Hippocampal formation (tissue), 2 donors: ENCODE measurements at regions not wholly inside any gene's neighbourhood (a gene's known extent, or its start where the extent isn't known, plus 50 kb on each side); places are given as distances from the start of the nearest gene placed in this dataset.

Experiments used
- DNase-seq, 2 donors: peaks; one replicate each; lab custom pipeline; 2025; lab: John Stamatoyannopoulos, UW

DNA sequence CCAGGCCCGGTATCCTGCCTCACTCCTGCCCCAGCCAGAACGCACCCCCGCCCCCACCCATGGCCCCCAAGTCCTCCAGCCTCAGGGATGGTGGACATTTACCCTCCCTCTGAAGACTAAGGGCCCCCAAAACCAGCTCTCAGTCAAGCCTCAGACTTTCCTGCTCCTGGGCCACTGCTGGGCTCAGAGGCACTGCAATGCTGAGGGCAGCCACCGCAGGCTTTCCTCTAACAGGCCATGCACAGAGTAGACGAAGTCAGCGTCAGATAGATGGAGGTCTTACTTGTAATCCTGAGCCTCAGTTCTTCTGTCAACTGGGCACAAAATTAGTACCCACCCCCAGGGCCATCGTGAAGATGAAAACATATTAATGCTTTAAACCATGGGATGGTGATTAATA lies 92.6 kb downstream of the TTC32 start:
- no peak for DNase-seq

DNA sequence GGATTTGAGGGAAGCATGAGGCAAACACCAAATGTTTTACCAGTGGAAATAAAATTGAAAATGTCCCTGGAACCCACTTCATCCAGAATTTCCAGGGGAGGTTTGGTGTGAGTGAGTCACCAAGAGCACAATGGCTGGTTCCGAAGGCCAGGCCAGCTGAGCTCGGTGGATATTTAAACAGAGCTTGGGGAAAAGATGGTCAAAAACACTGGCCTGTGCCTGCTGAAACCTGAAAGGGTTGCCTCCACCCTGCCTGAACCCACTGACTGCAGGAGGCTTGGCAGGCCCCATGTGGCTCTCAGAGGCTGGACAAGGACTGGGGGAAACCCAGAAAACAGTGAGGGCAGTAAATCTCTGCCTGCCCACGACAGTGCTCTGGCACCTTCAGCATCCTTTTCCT lies 93.9 kb downstream of the TTC32 start:
- DNase-seq: no peak

DNA sequence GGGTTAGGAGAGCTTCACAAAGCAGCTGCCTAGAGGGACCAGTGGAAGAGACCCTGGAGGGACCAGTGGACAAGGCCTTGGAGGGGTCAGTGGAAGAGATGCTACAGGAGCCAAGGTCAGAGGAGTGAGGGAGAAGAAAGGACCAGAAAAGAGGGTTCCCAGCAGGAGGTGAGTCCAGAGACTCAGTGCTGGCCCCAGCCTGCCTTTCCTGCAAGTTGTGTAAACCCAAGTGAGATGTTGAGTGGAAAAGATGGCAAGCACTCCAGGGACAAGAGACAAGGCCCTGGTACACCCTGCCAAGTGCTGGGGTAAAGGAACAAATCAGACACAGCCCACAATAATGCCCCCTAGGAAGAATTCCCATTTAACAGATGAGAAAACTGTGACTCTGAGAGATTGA lies 94.4 kb downstream of the TTC32 start:
- DNase-seq: no peak

DNA sequence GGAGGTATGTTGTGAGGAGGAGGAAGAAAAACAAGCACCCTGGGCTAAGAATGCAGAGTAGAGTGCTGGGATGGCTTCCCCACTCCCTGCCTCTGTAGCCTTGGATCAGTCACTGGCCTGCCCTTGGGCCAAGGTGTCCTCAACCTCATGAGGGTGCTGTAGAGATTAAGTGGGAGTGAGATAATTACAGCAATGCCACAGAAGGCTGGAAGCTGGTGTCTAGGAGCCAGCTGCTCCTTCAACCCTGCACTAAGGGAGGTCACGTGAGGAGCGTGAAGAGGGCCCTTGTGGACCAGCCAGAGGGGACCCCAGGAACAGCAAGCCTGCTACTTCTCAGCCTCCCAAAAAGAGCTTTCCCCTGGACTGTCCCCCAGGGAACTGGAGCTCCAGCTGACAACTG lies 95.2 kb downstream of the TTC32 start:
- no peak for DNase-seq

DNA sequence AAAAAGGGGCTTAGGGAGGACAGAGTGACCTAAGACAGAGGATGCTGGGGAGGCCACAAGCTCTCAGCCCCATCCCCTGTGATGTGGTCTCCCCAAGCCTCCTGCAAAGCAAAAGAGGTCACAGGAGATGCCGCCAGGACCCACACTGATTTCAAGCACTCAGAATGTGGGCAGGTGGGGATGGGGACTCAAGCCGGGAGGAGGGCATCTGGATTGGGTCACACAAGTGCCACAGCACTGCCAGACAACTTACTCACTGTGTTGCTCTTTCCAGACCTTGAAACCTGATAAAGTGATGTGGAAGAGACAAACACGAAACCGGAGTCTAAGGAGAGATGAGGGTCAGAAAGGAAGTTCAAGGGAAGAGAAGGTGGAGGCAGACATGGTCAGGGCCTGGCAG lies 95.7 kb downstream of the TTC32 start:
- no peak for DNase-seq

DNA sequence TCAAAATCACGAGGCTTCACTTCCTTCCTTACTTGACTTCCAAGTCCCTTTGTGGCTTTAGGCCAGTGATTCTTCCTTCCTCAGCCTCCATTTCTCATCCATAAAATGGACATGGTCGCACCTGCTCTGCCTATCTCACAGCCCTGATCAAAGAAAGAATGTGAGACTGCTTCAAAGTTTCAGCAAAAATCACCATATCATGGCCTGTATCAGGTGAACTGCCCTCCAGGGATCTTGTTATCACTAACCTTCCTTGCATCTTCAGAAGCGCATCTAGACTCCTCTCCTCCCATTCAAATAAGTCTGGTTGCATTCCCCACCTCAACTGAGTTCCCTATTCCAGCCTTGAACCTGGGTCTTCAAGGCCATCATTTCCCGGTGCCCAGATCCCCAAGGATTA lies 96.5 kb downstream of the TTC32 start:
- DNase-seq: no peak

DNA sequence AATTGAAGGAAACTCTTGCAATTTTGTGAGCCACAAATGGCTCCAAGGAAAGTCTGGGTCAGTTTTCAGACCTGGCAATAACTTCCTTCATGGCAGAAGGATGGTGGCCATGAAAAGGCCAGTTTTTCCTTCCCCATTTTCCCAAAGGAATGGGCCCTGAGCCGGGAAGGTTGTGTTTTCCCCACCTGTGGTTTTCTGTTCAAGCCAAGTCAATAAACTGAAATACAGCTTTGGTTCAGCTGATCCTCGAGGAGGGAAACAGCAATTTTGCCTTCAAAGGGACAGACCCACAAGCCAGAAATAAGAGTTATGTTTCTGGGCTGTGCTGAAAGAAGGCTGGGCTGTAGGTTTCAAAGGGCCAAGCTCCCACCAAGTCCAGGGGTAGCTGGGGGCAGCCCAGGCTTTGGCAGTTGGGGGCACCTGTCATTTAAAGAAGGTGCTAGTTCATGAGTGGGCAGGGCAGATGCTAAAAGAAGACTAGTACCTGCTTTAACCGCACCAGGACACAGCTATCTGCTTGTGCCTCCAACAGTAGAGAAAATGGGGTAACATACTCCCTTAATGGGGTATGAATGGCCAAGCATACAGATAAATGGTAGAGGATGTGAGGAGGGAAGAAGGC lies 97.0 kb downstream of the TTC32 start:
- DNase-seq: no peak

DNA sequence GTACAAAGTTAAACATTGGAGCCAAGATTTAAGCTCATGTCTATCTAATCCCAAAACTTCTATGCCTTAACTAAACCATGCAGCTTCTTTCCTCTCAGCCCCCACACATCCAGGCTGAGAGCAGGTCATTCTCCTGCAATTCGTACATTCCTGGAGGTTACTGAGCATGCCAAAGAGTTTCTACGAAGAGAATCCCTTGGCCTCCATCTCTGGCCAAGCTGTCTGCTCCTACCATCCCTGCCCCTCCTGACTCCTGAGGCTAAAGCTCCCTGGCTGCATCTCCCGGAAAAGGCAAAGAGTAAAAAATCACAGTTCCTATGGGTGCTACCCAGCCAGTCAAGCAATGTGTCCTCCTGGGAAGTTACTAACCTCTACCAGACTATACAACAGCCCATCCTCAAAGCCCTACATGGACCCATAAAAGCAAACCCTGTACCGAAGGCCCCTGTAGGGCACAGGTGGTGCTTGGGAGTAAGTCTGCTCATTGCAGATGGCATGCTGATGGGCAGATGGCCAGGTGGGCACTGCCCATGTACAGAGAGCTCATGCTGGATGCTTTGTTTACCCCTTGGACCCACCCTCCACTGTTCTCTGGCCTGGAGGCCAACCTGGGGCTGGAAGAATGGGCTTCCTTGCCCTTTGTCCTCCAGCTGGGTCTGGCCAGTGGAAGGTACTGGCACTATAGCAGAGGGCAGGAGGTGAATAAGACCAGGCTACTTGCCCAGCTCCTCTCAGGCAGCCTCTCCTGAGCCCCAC lies 99.5 kb downstream of the TTC32 start:
- no peak for DNase-seq

DNA sequence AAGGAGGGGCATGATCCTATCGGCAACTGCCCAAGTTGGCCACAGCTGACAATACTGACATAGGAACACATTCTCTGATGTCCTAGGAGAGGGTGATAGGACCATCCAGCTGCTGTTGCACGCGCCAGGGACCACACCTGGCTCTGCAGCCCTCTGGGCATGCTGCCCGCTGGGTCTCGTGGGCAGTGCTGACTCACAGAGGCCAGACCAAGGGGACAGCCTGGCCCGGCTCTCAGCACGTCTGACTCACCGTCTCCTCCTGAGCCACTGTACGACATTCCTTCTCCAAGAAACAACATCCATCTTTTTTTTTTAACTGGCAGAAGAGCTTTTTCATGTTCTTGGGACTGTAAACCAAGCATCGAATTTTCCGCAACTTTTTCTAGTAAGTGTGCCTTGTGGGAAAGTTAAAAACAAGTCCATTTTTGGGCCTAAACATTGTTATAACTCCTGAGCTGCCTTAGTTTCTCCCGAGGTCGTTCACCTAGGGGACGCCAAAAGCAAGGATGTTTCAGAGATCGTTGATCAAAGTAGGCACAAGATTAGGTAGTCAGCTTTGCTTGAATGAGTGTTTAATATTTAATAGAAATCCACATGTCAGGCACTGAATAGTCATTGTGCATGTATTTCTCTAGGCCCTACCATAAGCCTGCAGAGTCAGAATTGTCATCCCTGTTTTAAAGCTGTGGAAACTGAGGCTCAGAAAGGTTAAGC lies 100.3 kb downstream of the TTC32 start:
- no peak for DNase-seq

DNA sequence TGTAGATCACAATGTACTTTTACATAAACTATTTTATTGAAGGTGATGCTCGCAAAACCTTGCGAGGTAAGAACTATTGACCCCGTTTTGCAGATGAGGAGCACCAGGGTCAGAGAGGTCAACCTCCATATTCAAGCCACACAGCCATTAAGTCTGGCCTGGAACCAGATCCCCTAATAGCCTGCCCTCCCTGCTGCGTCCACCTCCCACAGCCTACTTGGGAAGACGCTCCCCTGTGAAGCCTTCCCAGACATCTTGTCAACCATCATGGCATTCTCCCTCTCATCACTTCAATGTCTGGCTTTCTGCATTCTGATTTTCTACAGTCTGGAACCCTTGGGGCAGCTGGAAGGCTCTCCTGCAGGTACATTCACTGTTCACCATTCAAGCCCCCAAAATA lies 101.0 kb downstream of the TTC32 start:
- no peak for DNase-seq

DNA sequence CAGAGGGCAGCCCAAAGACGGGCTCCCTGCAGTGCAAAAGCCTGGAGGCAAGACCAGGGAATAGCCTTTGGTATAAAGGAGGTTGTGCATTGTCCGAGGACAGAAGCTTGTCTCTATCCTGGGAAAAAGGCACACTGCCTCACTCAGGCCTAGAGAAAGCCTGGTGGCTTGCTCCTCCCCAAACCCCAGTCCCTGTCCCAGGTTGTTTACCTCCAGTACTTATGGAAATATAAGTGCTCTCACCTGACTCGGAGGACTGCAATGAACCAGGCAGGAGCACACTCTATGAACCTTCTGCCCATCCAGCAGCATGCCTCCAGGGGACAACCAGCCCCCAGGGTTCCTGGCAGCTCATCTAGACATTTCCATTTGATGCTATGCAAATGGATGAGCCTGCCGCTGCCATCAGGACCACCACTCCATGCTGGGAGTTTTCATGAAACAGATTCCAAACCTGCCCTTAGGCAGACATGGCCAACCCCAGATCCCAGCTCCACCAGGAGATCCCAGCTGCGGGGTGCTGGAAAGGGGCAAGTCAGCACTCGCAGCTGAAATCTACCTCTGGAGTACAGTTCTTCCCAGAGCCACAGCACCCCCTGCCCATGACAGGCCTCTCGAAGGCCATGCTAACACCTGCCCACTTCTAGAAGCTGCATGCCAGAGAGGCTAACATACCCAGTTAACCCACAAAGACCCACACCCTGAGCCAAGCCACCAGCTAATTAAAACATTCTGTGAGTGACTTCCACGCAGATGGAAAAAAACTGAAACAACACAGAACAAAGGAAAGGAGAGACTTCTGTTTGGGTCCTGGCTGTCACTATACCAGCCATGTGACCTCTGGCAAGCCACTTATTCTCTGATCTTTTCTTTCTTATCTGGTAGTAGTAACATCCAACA lies 101.7 kb downstream of the TTC32 start:
- DNase-seq: no peak

DNA sequence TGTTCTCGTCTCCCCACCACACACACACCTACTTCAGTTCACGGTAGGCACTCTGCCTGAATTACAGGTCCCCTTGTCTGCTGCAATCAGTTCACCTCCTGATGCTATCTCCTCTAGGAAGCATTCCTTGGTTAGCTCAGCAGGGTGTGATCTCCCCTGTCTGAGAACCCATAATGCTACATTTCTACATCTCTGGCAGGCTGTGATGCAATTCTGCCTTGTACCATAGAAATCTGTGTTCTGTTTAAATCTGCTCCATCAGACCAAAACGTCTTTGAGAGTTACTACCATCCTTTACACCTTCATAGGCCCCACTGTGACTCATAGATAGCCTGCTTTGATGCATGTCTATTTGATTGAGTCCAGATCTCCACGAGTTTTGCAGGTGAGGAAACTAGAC lies 103.9 kb downstream of the TTC32 start:
- no peak for DNase-seq

DNA sequence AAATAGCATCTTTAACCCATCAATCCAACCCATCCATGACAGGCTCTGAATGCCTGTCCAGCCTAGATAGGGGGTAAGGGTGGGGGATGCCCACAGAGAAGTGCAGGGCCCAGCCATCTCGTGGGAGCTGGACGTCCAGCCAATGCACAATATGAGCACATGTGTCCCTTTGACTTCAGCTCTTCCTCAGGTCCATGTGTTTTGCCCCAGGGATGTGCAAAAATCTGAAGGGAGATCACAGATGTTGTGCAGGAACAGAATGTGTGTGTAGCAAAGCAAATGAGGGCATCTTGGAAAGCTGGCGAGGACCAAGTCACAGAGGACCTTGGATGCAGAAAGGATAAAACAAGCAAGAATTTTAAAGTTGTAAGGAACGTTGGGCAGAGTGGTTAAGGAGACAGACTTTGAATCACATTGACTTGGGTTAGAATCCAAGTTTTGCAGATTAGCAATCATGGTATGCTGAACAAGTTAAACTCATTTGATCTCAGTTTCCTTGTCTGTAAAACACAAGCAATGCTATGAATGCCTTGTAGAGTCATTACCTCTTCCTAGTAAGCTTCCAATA lies 104.5 kb downstream of the TTC32 start:
- DNase-seq: no peak

DNA sequence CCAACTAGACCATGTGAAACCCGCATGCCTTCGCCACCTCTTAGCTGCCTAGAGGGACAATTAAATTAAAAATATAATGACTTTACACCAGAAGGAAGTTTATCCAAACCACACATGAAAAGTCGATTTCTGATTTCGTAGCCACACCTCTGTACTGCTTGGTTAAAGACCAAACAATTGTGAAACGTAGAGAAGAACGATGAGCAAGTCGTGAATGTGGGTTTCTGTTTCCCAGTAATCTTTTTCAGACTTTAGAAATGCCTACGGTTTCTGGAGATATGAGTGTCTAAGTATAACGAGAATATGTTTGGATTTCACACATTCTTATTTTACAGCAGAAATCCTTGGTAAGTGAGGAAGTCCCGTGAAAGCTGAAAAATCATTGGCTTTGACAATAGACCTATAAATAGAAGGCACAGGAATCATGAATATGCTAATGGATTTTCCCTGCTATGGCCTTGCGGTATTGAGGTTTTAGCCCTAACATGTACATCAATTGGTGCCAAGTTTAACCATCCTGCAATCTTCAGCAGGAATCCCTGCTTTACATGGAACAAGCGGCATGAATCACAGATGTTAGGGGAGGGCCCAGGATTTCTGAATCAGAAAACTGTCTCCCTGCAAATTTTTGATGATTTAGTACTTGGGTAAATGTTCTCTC lies 105.6 kb downstream of the TTC32 start:
- no peak for DNase-seq

DNA sequence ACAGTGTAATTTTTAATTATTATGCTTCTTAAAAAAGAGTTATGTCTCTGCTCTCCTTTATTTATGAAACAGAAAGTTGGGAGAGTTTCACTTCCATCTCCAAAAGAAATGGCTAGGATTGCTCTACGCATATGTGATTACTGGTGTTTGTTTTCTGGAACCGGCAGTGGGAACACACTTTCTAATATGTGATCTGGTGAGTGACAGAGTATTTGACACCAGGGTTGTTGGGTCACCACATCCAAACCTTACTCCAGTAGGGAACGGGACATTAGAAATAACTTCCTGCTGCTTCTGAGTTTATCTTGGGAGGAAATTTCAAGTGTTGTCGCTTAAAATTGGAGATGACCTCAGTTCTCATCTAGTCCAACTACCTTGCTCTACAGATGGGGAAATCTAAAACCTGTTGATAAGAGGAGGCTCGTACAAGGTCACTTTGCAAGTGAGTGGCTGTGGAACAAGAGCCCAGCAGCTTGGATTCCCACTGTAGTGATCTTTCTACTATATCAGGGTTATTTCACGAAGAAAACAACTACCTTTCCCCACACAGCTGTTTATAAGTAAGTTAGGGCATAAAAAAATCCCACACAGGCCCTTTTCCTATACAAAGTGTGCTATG lies 108.5 kb downstream of the TTC32 start:
- no peak for DNase-seq

DNA sequence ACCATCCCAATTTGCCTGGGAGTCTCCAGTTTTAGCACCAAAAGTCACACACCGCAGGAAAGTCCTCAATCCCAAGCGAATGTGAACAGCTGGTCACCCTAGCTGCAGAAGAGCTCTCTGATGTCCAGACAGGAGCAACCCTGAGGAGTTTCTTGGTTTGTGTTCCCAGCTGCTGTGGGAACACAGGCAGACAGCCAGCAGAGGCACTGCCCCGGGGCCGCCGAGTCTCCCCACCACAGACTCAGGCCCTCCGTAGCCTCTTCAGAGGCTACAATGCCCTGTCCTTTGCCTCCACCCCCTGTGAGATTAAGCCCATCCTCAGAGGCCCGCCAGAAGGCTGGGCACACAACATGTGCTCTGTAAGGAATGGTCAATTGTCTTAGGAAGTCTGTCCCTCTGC lies 111.5 kb downstream of the TTC32 start:
- no peak for DNase-seq

DNA sequence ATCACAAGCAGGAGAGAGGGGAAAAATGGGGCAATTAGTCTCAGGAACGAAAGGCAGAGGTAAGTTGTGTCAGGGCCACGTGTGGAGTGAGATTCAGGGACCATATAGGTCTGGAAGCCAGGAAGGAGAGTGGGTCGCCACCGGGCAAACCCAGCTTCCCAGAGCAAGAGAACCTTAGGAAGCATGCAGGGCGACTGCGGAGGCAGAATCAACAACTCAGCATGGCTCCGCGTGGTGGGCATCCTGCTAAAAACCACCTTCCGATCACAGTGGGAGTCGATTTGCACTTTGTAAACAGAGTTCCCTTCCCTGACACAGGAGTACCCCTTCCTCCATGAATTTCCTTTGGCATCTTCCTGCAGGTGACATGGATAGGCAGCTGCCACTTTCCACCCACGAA lies 114.6 kb downstream of the TTC32 start:
- no peak for DNase-seq

DNA sequence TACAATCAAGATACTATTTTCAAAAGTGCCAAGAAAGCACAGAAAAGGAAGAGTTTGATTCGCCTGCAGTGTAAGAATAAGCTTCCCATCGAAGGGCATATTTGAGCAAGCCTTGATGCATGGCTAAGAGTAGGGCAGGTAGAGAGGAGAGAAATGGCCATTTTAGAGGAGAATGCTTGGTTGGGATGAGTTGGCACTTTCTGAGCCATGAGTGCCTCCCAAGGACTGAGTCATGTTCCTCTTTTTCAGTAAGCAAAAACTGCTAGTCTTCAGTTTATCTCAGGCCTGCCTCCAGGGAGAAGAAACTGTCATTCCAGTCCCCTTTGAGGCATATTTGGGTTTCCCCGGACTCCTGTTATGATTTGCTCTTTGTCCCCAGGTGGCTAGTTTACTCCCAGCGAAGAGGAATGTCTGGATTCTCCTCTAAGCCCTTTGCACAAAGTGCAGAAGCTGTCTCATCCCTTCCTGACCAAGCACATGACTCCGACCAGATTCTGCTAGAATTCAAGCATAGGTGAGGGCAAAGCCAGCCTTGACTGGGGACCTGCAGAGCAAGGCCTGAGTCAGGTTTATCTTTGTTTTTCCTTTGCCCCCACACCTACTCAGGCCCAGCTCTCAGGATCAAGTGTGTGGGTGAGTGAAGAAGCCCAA lies 115.2 kb downstream of the TTC32 start:
- no peak for DNase-seq

DNA sequence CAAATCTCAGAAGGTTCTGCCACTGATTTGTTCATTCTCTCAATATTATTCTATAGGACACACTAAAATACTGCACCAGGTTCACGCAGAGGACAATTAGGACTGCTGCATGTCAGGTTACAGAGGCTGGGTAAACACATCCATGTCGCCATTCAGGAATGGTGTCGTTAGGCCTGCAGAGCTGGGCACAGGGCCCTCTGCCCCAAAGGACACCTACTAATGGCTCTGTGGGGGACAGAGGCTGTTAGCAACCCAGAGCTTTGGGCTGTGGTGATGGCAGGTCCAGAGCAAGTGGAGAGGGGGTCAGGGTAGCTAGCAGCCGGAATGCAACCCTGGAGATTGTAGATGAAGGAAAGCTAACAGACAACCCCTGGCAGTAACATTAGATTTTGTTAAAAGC lies 115.9 kb downstream of the TTC32 start:
- DNase-seq: no peak

DNA sequence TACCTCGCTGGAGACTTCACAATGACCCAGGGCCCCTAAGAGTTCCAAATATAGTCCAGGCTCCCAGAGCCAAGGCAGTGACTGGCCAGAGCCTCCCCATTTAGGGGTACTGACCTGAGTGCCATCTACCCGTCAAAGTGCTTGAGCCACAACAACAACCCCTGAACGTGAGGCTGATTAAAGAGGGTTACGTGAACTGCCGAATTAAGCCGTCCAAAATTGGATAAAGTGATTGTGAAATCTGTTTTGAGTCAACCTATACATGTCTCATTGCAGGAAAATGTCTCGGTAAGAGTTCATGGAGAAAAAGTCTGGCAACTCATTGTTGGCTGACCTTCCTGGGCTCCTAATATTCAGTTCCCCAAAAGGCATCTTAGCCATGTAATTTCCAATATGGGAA lies 116.3 kb downstream of the TTC32 start:
- no peak for DNase-seq
